ENCODE measurements at regions not wholly inside any gene's neighbourhood (a gene's known extent, or its start where the extent isn't known, plus 50 kb on each side); places are given as distances from the start of the nearest gene placed in this dataset.

DNA sequence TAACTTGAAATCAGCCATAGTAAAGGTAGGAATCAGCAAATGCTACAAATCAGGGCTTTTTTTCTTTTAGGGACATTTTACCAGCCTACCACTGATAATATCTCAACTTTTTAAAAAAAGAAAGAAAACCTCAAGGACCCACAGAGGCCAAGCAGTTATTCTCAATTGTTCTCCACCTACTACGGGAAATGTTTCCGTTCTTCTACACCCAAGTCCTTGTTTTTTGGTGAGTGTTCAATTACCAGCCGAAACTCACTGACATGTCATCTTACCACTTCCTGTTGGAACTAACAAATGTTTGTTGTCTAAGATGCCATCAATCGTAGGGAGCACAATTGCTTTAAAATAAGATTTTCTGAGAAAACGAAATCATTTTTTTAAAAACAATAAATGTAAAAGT, 50.2 kb upstream of the CDK1 start:
- DNase-seq: no peak

DNA sequence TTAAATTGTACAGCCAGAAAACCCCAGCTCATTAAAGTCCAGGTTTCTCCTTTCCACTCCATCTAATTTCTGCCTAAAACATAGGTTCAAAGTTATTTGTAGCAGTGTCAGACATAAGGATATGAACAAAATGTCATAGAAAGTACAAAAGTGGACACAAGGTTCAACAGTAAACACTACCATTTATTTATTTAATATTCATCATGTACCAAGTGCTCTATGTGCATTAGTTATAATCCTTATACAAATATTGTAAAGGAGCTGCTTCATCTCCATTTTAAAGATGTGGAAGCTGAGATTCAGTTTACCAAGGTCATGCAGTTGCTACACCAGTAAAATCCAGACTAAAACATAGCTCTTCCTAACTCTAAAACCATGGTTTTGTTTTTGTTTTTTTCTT, 52.0 kb upstream of the CDK1 start:
- no peak for DNase-seq

DNA sequence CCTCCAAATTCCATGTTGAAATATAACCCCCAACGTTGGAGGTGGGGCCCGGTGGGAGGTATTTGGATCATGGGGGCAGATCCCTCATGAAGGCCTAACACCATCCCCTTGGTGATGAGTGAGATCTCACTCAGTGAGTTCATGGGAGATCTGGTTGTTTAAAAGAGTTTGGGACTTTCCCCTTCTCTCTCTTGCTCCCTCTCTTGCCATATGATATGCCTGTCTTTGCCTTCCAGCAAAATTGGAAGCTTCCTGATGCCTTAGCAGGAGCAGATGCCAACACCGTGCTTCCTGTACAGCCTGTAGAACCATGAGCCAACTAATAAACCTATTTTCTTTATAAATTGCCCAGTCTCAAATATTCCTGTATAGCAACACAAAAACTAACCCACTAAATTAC, 55.7 kb upstream of the CDK1 start:
- no peak for DNase-seq

DNA sequence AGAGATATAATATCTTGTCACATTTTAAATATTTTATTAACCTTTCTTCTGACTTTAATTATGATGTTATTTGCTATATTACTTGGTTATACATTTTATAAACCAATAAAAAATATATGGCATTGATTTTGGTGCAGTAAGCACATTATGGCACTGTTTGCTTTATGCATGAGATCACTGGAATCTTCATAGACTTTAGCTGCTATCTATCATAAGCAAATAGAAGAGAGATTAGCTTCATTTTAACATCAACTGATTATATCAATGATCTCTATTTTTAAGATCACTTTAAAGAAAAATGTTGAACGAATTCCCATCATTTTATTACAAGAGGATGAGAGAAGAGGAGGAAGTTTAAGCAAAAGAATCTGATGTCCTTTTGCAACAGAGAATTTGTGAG, 58.6 kb upstream of the CDK1 start:
- no peak for DNase-seq

DNA sequence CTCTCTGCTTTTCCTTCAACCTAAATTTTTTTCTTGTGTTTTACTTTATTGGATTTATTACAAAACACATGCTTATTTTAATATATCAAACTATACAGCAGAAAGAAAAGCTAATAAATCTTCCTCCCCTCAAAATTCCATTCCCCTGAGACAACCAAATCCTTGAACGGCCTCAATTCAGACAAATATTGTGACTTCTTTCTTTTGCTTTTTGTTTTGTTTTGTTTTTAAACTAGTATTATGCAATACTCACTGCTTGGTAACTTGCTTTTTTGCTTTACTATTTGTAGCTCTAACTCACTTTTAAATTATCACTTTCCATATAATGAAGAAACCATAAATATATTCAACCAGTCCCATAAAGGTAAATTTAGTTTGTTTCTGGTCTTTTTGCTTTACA, 59.4 kb upstream of the CDK1 start:
- no peak for DNase-seq

DNA sequence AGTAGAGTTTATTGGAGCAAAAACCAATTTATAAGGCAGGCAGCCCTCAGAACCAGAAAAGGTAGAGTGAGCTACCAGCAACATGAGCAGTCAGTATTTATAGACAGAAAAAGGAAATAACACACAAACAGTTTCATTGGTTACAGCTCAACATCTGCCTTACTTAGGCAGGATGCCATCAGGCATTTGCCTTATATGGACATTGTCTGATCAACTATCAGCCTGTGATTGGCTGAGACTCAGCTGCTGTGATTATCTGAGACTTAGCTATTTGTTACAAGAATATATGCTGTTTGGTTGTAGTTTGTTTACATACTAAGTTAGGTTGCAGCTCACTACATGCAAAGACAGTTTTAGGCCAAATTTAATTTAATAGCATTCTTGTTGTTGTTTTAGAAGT, 60.4 kb upstream of the CDK1 start:
- DNase-seq: no peak

DNA sequence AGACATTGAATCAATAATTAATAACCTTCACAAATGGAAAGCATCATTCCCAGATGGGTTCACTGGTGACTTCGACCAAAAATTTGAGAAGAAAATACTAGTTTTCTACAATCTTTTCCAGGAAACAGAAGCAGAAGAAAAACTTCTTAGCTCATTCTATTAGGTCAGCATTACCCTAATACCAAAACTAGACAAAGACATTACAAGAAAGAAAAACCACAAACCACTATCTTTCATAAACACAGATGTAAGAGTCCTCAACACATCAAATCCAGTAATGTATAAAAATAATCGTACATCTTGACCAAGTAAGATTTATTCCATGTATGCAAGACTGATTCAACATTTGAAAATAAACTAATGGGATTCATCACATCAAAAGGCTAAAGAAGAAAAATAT, 64.0 kb upstream of the CDK1 start:
- DNase-seq: no peak

DNA sequence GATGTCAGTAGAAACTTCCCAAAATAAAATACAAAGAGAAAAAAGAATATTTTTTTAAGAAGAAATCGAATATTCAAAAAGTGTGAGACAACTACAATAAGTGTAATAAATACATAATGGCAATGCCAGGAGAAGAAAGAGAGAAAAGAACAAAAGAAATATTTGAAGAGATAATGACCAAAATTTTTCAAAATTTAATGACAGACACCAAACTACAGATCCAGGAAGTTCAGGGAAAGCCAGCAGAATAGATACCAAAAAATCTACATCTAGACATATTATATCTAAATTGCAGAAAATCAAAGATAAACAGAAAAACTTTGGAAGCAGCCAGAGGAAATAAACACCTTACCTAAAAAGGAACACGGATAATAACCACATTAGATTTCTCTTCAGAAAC, 66.8 kb upstream of the CDK1 start:
- no peak for DNase-seq

DNA sequence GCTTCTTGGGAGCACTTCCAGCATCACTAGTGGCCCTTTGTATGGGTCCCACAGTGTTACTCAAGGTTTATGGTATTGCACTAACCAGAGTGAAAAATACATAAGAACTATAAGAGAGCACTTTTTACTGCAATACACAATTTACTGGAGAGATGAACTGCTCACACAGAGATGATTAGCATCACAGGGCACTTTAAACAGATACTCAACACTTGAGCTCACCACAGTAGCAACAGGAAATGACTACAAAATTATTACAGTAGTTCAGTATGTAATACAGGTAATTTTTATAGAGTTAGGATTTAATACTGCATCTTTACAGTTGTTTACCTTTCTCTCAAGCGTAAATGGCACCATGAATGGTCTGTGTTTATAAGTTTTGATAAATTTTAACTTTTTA, 68.2 kb upstream of the CDK1 start:
- no peak for DNase-seq

DNA sequence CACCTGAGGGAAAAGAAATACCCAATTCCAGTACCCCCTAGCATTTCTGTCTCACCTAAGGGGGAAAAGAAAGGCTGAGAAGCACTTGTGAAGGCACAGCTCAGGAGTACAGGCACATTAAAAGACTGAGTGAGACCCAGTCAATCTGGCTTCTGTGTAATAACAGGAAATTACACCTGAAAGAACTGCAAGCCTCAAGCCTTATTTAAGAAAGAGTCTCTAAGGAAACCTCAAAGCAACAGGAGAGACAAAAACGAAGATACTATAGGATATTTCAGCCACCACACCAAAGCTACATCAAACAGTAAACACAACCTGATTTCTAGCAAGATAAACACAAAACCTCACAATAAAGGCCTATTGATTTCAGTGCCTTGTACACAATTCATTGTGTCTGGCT, 69.6 kb upstream of the CDK1 start:
- no peak for DNase-seq

DNA sequence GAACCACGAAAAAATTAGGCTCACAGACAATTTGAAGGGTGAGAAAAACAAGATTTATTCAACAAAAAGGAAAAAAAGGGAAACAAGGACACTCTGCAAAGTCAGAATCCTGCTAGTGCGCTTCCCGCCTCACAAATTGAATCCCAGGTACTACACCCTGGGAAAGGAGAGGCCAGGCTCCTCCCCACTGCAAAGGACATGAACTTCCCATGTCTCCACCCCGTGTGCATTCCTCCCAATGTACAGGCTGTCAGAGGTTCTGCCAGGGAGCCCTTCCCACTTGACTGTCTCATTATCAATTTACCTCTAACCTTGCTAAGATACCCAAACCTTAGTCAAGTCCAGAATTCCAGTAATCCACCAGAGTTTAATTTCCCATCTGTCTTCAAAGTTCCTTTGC, 70.4 kb upstream of the CDK1 start:
- no peak for DNase-seq

DNA sequence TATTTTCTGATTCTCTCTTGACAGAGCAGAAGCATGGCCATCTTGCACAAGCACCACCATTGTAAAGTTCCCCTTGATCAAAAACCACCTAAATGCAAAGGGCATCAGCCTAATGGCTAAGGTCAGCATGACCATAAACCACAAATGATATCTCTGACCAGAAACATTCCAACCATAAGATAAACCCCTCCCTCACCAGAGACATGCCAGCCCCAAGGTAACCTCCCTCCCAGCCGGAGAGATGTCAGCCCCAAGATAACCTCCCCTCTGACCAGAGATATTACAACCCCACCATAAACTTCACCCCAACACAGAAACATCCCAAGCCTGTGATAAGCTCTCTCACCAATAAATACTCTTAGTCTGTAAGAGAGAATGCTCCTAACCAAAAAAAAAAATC, 72.1 kb upstream of the CDK1 start:
- no peak for DNase-seq

DNA sequence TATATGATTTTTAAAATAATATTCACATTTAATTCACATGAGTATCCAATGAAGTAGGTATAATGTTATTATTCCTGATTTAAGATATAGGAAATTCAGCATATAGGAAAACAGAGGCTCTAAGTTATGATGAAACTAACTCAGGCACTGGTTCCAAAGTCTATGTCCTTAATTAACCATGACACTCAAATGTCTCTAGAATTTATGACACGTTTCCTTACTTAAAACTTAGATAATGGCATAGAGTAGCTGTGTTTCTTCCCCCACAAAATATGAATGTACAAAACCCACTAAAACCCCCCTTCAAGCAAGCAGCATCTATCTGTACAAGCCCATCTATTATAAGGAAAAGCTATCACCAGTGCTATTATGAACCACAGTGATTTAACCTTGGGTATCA, 72.9 kb upstream of the CDK1 start:
- no peak for DNase-seq

DNA sequence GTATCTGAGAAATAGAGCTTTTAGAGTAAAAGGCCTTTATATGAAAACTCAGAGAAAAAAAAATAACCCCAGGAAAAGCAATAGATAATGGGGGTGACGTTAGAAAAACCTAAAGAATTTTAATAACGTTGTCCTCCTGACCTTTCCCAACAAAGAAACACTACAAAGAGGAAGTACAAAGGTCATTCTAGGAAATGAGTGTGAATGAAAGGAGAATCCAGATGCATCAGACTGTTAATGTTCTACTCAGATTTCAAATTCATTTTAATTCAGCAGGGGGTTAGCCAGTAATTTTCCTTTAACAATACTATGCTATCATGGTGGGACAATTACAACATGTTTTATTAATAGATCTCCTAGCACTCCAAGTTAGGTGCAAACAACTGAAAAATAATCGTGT, 73.8 kb upstream of the CDK1 start:
- no peak for DNase-seq

DNA sequence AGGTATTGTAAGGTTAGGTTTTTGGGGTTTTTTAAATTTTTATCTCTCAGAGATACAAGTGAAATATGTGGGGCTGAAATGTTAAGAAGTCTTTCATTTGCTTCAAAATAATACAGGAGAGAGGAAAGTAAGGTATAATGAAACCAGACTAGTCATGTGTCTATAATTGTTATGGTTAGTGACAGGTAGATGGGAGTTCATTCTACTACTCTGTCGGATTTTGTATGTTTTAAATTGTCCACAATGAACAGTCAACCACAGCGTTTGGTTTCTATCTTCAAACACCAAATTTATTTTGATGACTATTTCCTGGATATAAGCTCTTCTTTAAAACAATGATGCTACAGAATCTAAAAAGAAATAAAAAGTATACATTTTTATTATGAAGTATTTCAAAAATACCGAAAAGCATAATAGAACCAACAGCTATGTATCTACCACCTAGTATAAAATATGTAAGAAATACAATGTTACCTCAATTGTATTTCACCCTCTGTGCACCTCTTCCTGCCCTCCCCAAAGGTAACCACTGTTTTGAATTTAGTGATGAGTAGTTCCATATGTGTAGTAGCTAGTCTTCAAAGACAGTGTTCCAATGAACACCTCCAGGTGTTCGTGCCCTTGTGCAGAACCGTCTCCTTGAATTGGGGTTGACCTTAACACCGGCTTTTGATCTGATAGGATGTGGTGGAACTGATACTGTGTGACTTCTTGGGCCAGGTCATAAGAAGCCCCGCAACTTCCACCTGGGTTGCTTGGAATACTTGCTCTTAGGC, 74.8 kb upstream of the CDK1 start:
- no peak for DNase-seq

DNA sequence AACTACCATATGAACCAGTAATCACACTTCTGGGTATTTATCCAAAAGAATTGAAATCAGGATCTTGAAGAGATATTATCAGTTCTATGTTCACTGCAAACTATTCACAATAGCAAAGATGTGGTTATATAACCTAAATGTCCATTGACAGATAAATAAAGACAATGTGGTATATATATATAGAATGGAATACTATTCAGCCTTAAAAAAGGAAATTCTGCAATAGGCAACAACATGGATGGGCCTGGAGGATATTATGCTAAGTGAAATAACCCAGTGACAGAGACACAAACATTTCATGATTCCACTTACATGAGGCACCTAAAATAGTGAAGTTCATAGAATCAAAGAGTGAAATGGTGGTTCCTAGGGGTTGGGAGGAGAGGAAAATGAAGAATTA, 90.6 kb upstream of the CDK1 start:
- DNase-seq: no peak

DNA sequence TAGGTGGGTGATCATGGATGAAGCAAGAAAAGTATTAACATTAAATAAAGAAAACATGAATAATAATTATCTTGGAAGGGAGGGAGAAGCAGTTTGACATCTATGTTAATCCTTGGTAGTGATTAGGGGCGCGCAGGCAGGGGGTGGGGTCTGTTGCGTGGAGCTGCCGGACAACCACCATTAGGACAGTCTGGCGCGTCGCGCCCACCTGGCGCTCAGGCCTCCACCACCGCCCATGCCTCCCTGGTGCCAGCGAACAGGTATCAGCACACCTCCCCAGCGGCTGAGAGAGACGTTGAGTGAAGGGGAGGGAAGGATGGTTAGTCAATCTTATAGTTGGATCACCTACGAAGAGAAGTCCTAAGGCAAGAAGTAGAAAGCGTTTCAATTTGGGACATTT, 94.2 kb upstream of the CDK1 start:
- DNase-seq: no peak

DNA sequence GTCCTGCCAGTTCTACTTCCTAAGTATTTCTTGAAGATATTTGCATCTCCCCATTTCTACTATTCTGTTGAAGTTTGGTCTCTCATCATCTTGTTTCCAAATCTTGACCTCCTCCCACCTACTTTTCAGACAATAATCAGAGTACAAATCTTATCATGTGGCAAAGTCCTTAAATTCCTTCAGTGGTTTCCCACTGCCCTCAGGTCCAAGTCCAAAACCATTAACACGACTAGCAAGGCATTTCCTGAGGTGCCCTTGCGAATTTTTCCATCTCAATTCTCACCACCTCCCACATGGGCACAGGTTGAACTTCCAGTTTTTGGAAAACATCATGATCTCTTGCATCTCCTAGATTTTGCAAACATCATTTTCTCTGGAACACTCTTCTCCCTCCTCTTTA, 97.2 kb upstream of the CDK1 start:
- DNase-seq: no peak

DNA sequence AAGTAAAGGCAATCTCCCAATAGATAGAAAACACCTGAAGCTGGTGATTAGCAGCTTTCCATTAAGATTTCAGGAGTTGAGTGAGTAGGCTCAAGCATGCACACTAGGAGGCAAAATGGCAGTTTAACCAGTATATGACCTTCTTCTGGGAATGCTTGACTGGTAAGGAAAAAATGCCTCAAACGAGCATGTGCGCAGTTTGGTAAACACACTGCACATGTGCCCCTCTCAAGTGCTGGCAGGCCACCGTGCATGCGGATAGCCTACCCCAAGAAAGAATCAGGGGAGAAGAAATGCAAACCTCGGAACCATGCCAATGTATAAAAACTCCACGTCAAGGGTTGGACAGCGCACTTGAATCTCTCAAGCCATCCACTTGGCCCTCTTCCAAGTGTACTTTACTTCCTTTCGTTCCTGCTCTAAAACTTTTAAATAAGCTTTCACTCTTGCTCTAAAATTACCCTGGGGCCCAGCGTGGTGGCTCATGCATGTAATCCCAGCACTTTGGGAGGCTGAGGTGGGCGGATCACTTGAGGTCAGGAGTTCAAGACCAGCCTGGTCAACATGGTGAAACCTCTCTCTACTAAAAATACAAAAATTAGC, 98.8 kb upstream of the CDK1 start:
- DNase-seq: no peak

DNA sequence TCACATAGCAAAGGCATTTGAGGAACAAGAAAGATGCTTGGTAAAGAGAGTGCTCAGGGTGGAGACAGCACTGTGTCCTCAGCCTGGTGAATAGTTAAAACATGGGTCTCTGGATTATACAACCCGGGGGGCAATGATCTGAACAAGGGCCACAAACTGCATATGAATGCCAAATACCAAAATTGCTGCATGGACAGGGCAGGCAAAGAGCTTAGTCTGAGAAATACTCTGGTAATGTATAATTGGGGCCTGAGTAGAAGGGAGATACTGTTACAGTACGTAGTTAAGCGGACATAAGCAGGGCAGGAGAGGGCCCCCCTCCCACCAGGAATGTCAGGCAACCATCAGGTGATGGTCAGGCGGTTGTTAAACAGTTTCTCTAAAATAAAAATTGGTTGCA, 99.3 kb upstream of the CDK1 start:
- no peak for DNase-seq

DNA sequence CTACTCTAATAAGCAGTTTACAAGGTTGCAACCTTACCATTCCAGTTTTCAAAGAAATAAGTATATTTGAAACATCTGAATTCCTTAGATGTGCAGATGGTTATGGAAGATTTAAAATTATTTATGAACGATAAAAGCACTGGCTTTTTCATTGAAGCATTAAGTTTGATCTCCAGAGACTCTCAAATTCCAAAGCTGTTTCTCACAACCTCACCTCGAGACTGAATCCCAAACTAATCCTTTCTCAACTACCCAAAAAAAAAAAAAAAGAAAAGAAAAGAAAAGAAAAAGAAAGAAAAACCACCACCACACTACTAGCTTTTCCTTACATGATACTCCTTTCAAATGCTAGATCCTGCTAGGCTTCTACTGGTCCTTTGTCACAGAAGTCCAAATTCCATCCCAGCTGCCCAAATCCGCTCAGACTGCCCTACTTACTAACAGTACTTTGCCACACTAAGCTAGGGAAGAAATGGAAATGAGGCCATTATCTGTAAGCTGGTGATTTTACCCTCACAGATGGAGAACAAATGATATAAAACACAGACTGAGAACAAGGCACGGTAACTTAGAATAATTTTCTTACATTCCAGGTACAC, 100.6 kb upstream of the CDK1 start:
- no peak for DNase-seq

DNA sequence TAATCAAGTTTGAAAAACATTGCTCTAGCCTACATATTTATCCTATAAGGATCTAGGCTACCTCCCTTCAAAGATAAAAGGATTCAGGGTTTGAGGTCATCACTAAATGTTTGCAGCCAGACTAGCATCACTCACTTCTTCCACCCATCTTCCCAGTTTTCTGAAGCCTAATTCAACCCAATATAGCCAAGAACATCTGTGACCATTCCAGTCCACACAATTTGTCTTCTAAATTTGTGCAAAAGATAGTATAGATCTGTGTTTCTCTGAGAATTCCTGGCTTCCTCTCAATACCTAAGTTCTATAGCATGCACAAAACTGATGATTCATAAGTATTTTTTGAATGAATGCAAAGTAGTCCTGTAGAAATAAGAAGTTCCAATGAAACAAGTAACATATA, 103.0 kb upstream of the CDK1 start:
- DNase-seq: no peak

DNA sequence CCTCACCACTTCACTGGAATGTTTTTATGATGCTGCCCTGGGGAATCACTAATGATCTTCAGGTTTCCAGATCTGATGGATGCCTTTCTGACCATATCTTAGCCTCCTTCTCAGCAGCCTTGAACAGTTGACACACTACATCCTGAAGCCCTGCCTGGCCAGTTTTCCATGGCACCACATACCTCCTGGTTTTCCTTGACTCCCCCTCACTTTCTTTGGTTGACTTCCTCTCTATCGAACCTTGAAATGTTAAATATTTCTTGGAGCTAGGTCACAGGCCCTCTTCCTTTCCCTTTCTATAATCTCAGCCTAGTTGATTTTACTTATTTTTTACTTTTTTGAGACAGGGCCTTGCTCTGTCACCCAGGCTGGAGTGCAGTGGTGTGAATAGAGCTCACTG, 108.8 kb upstream of the CDK1 start:
- no peak for DNase-seq

DNA sequence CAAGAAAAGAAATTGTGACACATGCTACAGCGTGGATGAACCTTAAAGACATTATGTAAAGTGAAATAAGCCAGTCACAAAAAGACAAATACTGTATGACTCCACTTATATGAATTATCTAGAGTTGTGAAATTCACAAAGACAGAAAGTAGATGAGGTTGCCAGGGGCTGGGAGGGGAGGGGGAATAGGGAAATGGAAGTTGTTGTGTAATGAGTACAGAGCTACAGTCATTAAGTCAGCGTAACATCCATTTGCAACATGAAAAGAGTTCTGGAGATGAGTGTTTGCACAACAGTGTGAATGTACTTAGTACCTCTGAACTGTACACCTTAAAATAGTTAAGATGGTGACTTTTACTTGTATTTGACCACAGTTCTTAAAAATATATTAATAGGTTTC, 112.1 kb upstream of the CDK1 start:
- DNase-seq: no peak

DNA sequence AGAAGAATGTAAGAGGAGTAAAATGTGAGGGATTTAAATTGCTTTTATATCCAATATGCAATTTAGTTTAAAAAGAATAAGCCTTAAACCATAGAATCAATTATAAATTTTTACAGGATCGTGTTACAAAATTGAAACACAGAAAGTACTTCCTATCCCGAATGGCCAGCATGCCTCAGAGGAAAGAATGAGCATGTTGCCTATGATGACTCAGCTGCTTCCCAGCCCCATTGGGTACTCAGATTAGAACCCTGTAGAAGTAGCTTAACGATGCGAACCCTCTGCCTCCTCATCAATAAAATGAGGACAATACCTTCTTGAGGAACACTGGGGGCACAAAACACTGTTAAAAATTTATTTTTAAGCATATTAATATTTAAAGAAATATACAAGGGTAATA, 113.4 kb upstream of the CDK1 start:
- no peak for DNase-seq

Measured in stimulated activated naive CD4-positive, alpha-beta T cell treated with Interleukin-2 at 50 U/mL for 16 hours (primary cell).